NCI-H1048 (cell line): ENCODE measurements at regions not wholly inside any gene's neighbourhood (a gene's known extent, or its start where the extent isn't known, plus 50 kb on each side); places are given as distances from the start of the nearest gene placed in this dataset.

Source experiments
- DNase-seq: peaks from one replicate; lab custom pipeline; 2025; lab: John Stamatoyannopoulos, UW

- no peak for DNase-seq
Measured at GRCh38 chr4:67234296-67234695, 311.0 kb downstream of the CENPC start.

GRCh38 chr4:67229148-67229547 lies 316.2 kb downstream of the CENPC start:
- DNase-seq: no peak

- DNase-seq: no peak
Measured at GRCh38 chr4:67220861-67221260, 324.4 kb downstream of the CENPC start.

- DNase-seq: no peak
Measured at GRCh38 chr4:67218883-67219282, 326.4 kb downstream of the CENPC start.

DNA sequence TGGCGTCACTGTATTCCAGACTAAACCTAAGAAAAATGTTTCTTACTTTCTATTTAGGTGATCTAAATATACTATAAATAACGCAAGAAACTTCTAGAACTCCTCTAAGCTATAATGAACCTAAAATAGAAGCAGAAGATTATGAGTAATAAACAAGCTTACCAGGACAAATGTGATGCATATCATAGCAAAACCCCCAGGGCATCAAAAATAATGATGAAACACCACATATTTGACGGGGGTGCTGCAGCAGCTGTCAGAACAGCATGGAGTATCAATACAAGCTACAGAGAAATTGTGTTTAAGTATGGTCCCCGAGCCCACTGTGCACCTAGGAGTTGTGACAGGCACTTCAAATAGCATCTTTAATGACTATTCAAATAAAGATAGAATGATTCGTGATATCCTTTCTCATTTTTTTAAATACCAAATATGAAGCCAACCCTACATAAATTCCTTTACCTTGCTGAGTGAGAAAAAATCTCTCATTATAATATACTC lies 337.3 kb downstream of the CENPC start:
- no peak for DNase-seq

- DNase-seq: no peak
Measured at GRCh38 chr4:67204441-67204840, 340.9 kb downstream of the CENPC start.

DNA sequence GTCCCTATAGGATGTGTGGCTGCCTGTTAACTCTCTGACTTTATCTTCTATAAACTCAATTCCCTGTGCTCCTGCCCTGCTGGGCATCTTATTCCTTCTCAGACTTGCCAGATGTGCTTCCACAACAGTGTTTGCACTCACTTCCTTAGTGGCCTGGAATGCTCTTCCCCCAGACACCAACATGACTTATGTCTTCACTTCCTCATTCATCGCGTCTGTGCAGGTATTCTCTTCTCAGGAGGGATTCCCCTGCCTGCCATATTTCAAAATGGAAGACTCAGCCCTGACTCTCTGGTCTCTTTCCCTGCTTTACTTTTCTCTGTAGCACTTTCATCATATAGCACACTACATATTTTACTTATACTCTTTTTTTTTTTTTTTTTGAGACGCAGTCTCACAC lies 344.0 kb downstream of the CENPC start:
- DNase-seq: no peak

- DNase-seq: no peak
Measured at GRCh38 chr4:67198727-67199126, 346.6 kb downstream of the CENPC start.

- DNase-seq: no peak
Measured at GRCh38 chr4:67167849-67168248, 377.5 kb downstream of the CENPC start.

GRCh38 chr4:67162690-67163089 lies 382.6 kb downstream of the CENPC start:
- DNase-seq: no peak

- DNase-seq: no peak
Measured at GRCh38 chr4:67161311-67161710, 384.0 kb downstream of the CENPC start.

GRCh38 chr4:67160394-67160793 lies 384.9 kb downstream of the CENPC start:
- DNase-seq: no peak

DNA sequence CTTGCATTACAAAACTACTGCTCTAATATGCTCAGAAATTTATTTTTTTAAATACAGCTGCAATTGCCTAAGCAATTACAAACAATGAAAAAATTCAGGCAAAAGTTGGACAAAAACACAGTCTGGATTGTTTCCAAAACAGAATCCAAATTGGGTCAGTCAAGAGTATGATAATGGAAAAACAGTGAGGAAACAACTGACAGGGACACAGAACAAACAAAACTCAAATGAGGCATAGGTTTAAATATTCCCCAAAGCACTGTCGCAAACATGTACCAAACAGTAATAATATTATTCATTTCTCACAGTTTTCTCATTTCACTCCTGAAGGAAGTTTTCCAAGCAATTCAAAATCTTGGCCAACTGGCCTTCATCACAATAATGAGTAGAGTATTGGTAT lies 386.6 kb downstream of the CENPC start:
- DNase-seq: no peak

- DNase-seq: no peak
Measured at GRCh38 chr4:67152976-67153375, 392.3 kb downstream of the CENPC start.

DNA sequence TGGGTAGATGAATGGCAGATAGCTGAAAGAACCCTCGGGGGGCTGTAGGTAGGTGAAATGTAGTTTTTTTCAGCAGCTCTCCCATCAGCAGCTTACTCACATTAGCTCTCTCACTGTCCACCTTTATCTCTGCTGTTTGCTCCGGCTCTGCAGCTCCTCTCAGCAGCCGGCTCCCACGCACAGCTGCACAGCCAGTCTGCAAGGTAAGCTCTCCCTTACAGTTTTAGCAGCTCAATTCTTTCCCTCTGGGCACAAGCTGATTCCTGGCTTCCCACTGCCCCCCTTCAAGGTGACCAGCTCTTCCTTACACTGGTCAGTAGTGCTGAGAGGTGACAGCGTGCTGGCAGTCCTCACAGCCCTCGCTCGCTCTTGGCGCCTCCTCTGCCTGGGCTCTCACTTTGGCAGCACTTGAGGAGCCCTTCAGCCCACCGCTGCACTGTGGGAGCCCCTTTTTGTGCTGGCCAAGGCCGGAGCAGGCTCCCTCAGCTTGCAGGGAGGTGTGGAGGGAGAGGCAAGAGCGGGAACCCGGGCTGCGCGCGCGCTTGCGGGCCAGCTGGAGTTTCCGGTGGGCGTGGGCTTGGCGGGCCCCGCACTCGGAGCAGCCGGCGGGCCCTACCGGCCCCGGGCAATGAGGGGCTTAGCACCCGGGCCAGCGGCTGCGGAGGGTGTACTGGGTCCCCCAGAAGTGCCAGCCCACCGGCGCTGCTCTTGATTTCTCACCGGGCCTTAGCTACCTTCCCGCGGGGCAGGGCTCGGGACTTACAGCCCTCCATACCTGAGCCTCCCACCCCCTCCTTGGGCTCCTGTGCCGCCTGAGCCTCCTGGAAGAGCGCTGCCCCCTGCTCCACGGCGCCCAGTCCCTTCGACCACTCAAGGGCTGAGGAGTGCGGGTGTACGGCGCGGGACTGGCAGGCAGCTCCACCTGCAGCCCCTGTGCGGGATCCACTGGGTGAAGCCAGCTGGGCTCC lies 393.6 kb downstream of the CENPC start:
- DNase-seq: no peak

DNA sequence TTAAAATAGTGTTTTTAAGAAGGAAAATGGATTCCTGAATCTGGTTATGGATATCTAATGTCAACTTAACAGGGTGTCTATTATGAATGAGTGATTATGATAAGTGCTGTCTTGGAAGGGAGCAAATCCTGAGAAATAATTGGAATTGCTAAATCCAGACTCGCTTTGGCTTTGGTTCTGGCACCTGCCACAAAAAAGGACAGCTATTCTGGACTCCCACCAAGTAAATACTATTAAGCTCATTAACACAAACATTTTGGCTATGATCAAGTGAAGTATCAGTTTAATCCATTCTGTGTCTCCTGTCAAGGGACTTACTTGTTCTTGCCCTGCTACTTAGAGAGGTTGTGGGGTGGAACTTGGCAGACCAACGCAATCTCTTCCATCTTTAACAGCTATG lies 403.7 kb downstream of the CENPC start:
- no peak for DNase-seq

DNA sequence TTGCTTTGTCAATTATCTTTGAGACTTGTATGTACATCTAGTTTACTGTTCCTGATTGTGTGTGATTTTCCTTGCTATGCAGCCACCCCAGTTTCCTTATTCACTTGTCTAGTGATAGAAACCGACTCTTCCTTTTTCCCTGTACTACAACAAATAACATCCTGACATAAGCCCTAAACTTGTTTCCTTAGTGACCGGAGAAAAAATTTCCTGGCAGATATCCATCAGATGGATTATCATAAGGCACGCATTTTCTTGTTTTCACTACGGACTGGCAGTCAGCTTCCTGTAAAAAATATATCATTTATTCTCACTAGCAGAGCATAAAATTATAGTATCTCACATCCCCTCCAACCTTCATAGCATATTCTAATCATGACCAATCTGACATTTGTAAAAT lies 410.7 kb downstream of the CENPC start:
- peak; percentile 17 for DNase-seq

DNA sequence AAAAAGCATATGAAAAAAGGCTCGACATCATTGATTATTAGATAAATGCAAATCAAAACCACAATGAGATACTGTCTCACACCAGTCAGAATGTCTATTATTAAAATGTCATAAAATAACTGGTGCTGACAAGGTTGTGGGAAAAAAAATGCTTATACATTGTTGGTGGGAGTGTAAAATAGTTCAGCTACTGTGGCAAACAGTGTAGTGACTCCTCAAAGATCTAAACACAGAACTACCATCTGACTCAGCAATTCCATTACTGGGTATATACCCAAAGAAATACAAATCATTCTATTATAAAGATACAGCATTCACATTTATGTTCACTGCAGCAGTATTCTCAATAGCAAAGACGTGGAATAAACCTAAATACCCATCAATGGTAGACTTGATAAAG lies 412.1 kb downstream of the CENPC start:
- no peak for DNase-seq

- no peak for DNase-seq
Measured at GRCh38 chr4:67131224-67131623, 414.1 kb downstream of the CENPC start.

DNA sequence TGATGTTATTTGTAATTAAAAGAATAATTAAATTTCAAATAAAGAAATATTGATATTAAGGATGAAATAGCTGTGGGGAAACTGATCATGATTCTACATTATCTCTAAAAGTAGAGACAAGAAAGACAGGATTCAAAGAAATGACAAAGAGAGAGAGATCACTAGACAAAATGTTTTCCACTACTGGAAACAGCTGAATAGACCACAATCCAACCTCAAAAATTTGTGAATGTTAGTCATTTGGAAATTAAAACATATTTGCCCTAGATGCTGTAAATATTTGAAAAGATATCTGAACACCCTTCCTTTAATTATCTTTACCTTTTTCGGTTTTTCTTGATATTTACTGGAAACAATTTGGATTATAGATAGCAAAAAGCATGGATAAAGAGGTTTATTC lies 414.9 kb downstream of the CENPC start:
- DNase-seq: no peak

- DNase-seq: no peak
Measured at GRCh38 chr4:67126570-67126969, 418.7 kb downstream of the CENPC start.

DNA sequence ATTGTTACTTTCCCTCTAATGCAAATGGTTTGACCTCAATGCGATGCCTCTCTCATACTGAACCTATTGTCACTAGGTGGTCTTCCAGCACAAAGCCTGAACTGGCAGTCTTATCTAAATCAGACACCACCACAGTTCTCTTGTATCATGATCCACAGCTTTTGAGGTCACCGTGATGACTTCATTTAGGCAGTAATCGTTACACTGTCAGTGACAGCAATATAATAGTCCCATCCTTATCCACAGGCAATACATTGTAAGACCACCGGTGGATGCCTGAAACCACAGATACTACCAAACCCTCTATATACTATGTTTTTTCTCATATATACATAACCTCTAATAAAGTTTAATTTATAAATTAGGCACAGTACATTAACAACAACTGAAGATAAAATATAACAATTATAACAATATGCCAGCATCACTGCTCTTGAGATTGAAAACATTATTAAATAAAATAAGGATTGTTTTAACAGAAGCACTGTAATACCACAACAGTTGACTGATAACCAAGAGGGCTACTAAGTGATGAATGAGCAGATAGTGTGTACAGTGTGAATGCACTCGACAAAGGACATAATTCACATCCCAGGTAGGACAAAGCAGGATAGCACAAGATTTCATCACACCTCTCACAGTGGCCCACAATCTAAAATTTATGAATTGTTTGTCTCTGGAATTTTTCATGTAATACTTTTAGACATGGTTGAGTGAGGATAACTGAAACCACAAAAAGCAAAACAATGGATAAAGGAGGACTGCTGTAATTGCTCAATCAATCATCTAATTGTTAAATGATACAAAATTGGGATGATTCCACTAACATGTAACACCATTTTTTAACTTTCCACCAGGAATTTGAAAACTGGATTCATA lies 419.4 kb downstream of the CENPC start:
- DNase-seq: no peak

DNA sequence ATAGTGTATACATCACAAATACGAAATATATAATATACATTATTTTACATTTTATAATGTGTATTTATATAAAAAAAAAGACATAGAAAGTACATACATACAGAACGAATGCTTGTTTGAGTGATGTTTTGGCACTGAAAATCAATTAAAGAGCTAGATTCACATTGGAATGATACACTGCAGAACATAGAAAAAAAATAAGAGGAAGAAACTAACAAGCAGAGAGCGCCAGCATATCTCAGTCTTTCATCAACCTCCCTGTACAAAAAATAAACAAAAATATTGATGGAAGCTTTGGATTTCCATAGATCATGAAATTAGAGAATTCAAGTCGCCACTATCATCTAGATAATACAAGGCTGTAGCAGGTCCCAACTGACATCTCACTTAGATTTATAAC lies 420.6 kb downstream of the CENPC start:
- DNase-seq: no peak
